HG02678 (cell line): ENCODE measurements at regions not wholly inside any gene's neighbourhood (a gene's known extent, or its start where the extent isn't known, plus 50 kb on each side); places are given as distances from the start of the nearest gene placed in this dataset.

Experiments
- ATAC-seq: cut with Tn5 transposase; IDR thresholded peaks from one replicate; pipeline ENCODE4 v1.9.1; 2021; ENCODE audit warnings: mild to moderate bottlenecking, moderate library complexity; ENCODE audit not compliant: unreplicated experiment

GRCh38 chr15:70292076-70292760 is 194.5 kb upstream of the TLE3 start:
- ATAC-seq = no peak

GRCh38 chr15:70291305-70292075 is 193.8 kb upstream of the TLE3 start:
- no peak for ATAC-seq

GRCh38 chr15:70290708-70291107 is 193.0 kb upstream of the TLE3 start:
- no peak for ATAC-seq

- ATAC-seq = no peak
Observed at GRCh38 chr15:70289191-70289955, 191.7 kb upstream of the TLE3 start.

- no peak for ATAC-seq
Observed at GRCh38 chr15:70286113-70286806, 188.5 kb upstream of the TLE3 start.

- no peak for ATAC-seq
Observed at GRCh38 chr15:70284438-70285214, 186.9 kb upstream of the TLE3 start.

GRCh38 chr15:70283511-70283910 is 185.8 kb upstream of the TLE3 start:
- no peak for ATAC-seq

GRCh38 chr15:70281811-70282307 is 184.1 kb upstream of the TLE3 start:
- no peak for ATAC-seq

GRCh38 chr15:70281261-70281810 is 183.6 kb upstream of the TLE3 start:
- ATAC-seq = no peak

- no peak for ATAC-seq
Observed at GRCh38 chr15:70280781-70281180, 183.1 kb upstream of the TLE3 start.

GRCh38 chr15:70279096-70279495 is 181.4 kb upstream of the TLE3 start:
- ATAC-seq = no peak

- no peak for ATAC-seq
Observed at GRCh38 chr15:70278644-70279043, 180.9 kb upstream of the TLE3 start.

- ATAC-seq = no peak
Observed at GRCh38 chr15:70277556-70277955, 179.8 kb upstream of the TLE3 start.

GRCh38 chr15:70276401-70276800 is 178.7 kb upstream of the TLE3 start:
- no peak for ATAC-seq

GRCh38 chr15:70275461-70276138 is 177.9 kb upstream of the TLE3 start:
- no peak for ATAC-seq

- ATAC-seq = no peak
Observed at GRCh38 chr15:70274908-70275307, 177.2 kb upstream of the TLE3 start.

GRCh38 chr15:70274255-70274880 is 176.7 kb upstream of the TLE3 start:
- no peak for ATAC-seq

GRCh38 chr15:70273808-70274207 is 176.1 kb upstream of the TLE3 start:
- ATAC-seq = no peak
